Endothelial cell (in vitro differentiated cells): ENCODE measurements at regions not wholly inside any gene's neighbourhood (a gene's known extent, or its start where the extent isn't known, plus 50 kb on each side); places are given as distances from the start of the nearest gene placed in this dataset.

Source experiments
- DNase-seq: peaks from one replicate; pipeline ENCODE4 v3.0.0; 2021; ENCODE audit warnings: low spot score
- H3K27ac Mint-ChIP-seq: one replicate; pipeline ENCODE4 v1.8.0; 2021; ENCODE audit warnings: mixed read lengths, inconsistent platforms; ENCODE audit not compliant: unreplicated experiment
- H3K27me3 Mint-ChIP-seq: one replicate; pipeline ENCODE4 v1.8.0; 2021; ENCODE audit warnings: mild to moderate bottlenecking, moderate library complexity, mixed read lengths, inconsistent platforms; ENCODE audit not compliant: unreplicated experiment
- H3K36me3 Mint-ChIP-seq: one replicate; pipeline ENCODE4 v1.8.0; 2021; ENCODE audit warnings: mild to moderate bottlenecking, low read depth, mixed read lengths, inconsistent platforms; ENCODE audit not compliant: unreplicated experiment
- H3K4me1 Mint-ChIP-seq: one replicate; pipeline ENCODE4 v1.8.0; 2021; ENCODE audit warnings: mild to moderate bottlenecking, mixed read lengths, inconsistent platforms; ENCODE audit not compliant: unreplicated experiment
- H3K4me3 Mint-ChIP-seq: one replicate; pipeline ENCODE4 v1.8.0; 2021; ENCODE audit warnings: mild to moderate bottlenecking, mixed read lengths, inconsistent platforms; ENCODE audit not compliant: unreplicated experiment
- H3K9me3 Mint-ChIP-seq: one replicate; pipeline ENCODE4 v1.8.0; 2021; ENCODE audit warnings: mixed read lengths, inconsistent platforms; ENCODE audit not compliant: unreplicated experiment
- CTCF ChIP-seq: fragments of 200-600 bp; sonication (generic); IDR thresholded peaks from one replicate; pipeline ENCODE4 v1.5.0; 2021; ENCODE audit warnings: antibody characterized with exemption; ENCODE audit not compliant: unreplicated experiment

- no peak for DNase-seq
- no peaks in the 10 kb centered on the region for H3K36me3 Mint-ChIP-seq
- TF ChIP-seq CTCF: no peak
- H3K27ac Mint-ChIP-seq: no peak overlapping the region
- no peaks in the 10 kb centered on the region for H3K9me3 Mint-ChIP-seq
- H3K4me1 Mint-ChIP-seq: no peaks in the 10 kb centered on the region
- H3K4me3 Mint-ChIP-seq: no peak overlapping the region
- no peaks in the 10 kb centered on the region for H3K27me3 Mint-ChIP-seq
Observed at GRCh38 chr5:123929055-123929474, 417.1 kb downstream of the CSNK1G3 start.

- Mint-ChIP-seq H3K27me3 (no peaks in the 10 kb centered on the region), H3K9me3 (no peaks in the 10 kb centered on the region), H3K36me3 (no peaks in the 10 kb centered on the region), H3K4me3 (no peak overlapping the region), H3K27ac (no peak overlapping the region), H3K4me1 (no peaks in the 10 kb centered on the region)
- DNase-seq: no peak
- no peak for TF ChIP-seq CTCF
Observed at GRCh38 chr5:123928401-123928800, 416.4 kb downstream of the CSNK1G3 start.

- Mint-ChIP-seq H3K4me3 (no peak overlapping the region), H3K27me3 (no peaks in the 10 kb centered on the region), H3K36me3 (no peaks in the 10 kb centered on the region), H3K4me1 (no peaks in the 10 kb centered on the region), H3K27ac (no peak overlapping the region), H3K9me3 (no peaks in the 10 kb centered on the region)
- no peak for DNase-seq
- TF ChIP-seq CTCF: no peak
Observed at GRCh38 chr5:123921193-123921592, 409.2 kb downstream of the CSNK1G3 start.

GRCh38 chr5:123916345-123917121, 404.6 kb downstream of the CSNK1G3 start:
- H3K36me3 Mint-ChIP-seq: no peaks in the 10 kb centered on the region
- H3K4me3 Mint-ChIP-seq: no peak overlapping the region
- TF ChIP-seq CTCF: no peak
- H3K9me3 Mint-ChIP-seq: no peaks in the 10 kb centered on the region
- no peak for DNase-seq
- no peaks in the 10 kb centered on the region for H3K27me3 Mint-ChIP-seq
- no peak overlapping the region for H3K27ac Mint-ChIP-seq
- no peaks in the 10 kb centered on the region for H3K4me1 Mint-ChIP-seq

GRCh38 chr5:123914333-123914732, 402.4 kb downstream of the CSNK1G3 start:
- DNase-seq: no peak
- no peaks in the 10 kb centered on the region for H3K36me3 Mint-ChIP-seq
- H3K9me3 Mint-ChIP-seq: no peaks in the 10 kb centered on the region
- TF ChIP-seq CTCF: no peak
- H3K4me3 Mint-ChIP-seq: no peak overlapping the region
- H3K27ac Mint-ChIP-seq: no peak overlapping the region
- H3K27me3 Mint-ChIP-seq: no peaks in the 10 kb centered on the region
- no peaks in the 10 kb centered on the region for H3K4me1 Mint-ChIP-seq
